GM12864 (cell line): ENCODE measurements at regions not wholly inside any gene's neighbourhood (a gene's known extent, or its start where the extent isn't known, plus 50 kb on each side); places are given as distances from the start of the nearest gene placed in this dataset.

Experiments used
- DNase-seq: peaks from one replicate; pipeline ENCODE4 v3.0.0-alpha.2; 2011; ENCODE audit warnings: low read depth
- H3K4me3 ChIP-seq: 2 replicates; pipeline ENCODE4 v1.5.1; 2011; ENCODE audit warnings: mild to moderate bottlenecking, low read depth, low read length, control low read depth
- CTCF ChIP-seq: IDR thresholded peaks from 2 replicates; pipeline ENCODE4 v1.5.1; 2011; ENCODE audit warnings: low read depth, mild to moderate bottlenecking, moderate library complexity, low read length, control low read depth, inconsistent platforms; ENCODE audit errors: missing control alignments

- no peak for DNase-seq
- TF ChIP-seq CTCF = no peak
- no peak overlapping the region for H3K4me3 ChIP-seq
Observed at GRCh38 chr5:173557123-173557903, 59.1 kb downstream of the BOD1 start.

- TF ChIP-seq CTCF = no peak
- no peak for DNase-seq
- no peak overlapping the region for H3K4me3 ChIP-seq
Observed at GRCh38 chr5:173556142-173557028, 60.1 kb downstream of the BOD1 start.

DNA sequence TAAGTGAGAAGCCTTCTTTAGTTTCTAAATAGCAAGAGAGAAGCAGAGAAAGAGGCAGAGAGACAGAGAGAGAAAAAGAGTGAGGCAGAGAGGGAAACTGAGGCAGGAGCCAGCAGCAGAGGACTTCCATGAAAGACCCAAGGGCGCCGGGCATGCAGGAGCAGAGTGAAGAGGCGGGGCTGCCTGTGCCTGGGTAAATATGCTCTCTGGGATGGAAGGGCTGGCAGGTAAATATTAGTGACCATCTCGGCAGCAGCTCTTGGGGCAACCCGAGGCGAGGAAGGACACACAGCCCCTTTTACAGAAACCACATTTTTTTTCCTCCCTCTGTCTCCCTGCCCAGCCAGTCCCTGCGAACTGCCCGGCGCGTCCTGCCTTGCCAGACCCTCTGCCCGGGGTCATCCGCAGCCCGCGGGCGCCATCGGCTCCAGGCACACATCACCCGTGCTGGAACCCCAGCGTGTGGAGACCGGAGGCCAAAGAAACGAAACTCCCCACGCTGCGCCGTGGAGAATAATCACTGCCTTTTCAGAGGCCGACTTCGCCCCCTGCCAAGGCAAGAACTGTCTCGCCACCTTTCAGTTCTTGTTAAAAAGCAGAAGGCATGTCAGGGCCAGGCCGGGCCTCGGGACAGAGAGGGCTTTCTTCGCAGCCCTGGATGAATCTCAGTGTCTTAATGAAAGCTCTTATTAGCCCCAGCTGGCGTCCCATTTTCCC, 61.3 kb downstream of the BOD1 start:
- no peak overlapping the region for H3K4me3 ChIP-seq
- DNase-seq = no peak
- TF ChIP-seq CTCF = no peak

DNA sequence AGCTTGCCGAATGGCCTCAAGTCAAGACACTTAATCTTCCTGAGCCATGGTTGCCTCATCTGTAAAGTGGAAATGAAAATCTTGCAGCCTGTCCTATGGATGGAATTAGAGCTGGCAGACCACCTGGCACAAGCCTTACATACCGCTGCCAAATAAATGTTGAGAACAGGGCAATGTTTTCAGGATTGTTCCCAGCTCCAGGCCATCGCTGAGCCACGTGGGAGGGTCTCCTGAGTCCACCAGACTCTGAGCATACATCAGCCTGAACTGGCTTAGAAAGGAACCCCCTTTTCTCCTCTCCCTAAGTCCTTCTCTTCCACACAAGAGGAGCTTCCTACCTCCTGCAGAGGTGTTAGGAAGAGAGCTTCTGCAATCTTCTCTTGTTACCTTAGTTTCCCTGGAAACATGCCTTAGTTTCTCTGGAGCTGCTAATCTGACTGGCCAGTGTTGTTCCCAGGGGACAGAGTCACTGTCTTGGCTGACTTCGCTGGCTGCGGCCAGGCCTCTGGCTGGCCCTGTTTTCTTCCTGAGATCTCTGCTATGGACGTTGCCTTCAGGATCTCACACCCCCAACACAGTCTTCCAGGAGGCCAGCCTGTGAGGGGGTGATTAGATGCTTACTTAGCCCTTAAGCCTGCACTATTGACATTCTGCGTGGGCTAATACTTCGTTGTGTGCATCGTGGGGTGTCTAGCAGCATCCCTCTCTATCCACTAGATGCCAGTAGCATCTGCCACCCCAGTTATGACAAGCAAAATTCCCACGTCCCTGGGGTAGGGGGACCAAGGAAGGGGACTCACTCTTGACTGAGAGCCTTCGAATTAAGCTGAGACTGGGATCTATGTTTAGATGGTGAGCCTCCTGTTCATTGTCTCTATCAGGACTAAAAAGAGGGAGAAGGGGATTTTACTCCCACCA, 62.2 kb downstream of the BOD1 start:
- DNase-seq = no peak
- no peak for TF ChIP-seq CTCF
- no peak overlapping the region for H3K4me3 ChIP-seq

DNA sequence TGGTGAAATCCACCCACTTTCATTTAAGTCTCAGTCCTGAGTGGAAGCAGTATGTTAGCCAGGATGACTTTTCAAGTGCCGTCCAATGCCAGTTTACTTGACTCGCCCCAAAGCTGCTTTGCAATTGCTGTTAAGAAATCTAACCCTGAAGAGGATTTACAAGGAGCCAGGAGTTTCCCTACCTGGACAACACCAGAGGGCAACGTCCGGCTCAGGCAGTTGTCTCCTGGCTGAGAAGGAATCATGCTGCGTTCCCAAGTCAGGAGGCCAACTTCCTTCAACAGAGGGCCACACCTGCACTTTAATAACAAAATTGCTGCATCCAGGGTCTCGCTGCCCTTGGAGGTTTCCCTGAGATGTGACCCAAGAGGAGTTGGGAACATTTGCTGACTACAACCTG, 65.8 kb downstream of the BOD1 start:
- no peak overlapping the region for H3K4me3 ChIP-seq
- DNase-seq = no peak
- TF ChIP-seq CTCF = no peak

DNA sequence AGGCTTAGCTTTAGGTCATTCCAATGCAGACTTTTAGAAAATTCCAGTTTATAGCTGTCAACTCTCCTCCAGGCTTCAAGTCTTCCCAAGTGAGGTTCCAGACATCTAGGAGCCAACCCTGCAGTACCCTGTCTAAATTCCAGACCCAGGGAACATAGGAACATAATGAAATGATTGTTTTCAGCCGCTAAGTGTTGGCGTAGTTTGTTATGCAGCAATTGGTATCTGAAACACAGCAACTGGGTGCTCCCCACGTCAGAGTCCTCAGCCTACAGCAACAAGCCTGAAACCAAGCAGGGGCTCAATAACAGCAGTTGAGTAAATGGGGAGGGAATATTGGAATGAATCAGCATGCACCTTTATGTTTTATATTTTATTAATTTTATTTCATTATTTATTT, 66.8 kb downstream of the BOD1 start:
- no peak for DNase-seq
- no peak overlapping the region for H3K4me3 ChIP-seq
- TF ChIP-seq CTCF = no peak
